Brain microvascular endothelial cell (primary cell): ENCODE measurements at regions not wholly inside any gene's neighbourhood (a gene's known extent, or its start where the extent isn't known, plus 50 kb on each side); places are given as distances from the start of the nearest gene placed in this dataset.

Experiments
- DNase-seq: peaks from one replicate; pipeline ENCODE4 v3.0.0-alpha.2; 2020
- H3K27ac ChIP-seq: fragments of 250-450 bp; sonication (Bioruptor Pico); 2 replicates; pipeline ENCODE4 v1.5.1; 2020; ENCODE audit warnings: mild to moderate bottlenecking, moderate library complexity
- H3K27me3 ChIP-seq: fragments of 250-450 bp; sonication (Bioruptor Pico); replicated peaks from 2 replicates; pipeline ENCODE4 v1.5.1; 2020; ENCODE audit warnings: mild to moderate bottlenecking
- H3K36me3 ChIP-seq: fragments of 250-450 bp; sonication (Bioruptor Pico); replicated peaks from 2 replicates; pipeline ENCODE4 v1.5.1; 2020; ENCODE audit warnings: mild to moderate bottlenecking
- H3K4me3 ChIP-seq: 2 replicates; pipeline ENCODE4 v1.5.1; 2011; ENCODE audit warnings: low read depth, mild to moderate bottlenecking, control low read depth, low read length, moderate library complexity
- CTCF ChIP-seq: IDR thresholded peaks from 2 replicates; pipeline ENCODE4 v1.5.1; 2011; ENCODE audit warnings: low read depth, mild to moderate bottlenecking, moderate library complexity, low read length, control low read depth, inconsistent platforms; ENCODE audit errors: missing control alignments
- in situ Hi-C: cut with HindIII; loops from 2 replicates; pipeline ENCODE4 v1.10.0; 2017; ENCODE audit warnings: low sequenced_read_pairs, low pct_ligation_motif_present

- in situ Hi-C loops, result no loop called here
- no peak for TF ChIP-seq CTCF
- peak overlapping the region; percentile 69 for H3K27ac ChIP-seq
- no peaks in the 10 kb centered on the region for H3K27me3 ChIP-seq
- no peaks in the 10 kb centered on the region for H3K36me3 ChIP-seq
- no peak overlapping the region for H3K4me3 ChIP-seq
- DNase-seq, result peak; percentile 83
These were observed 125.1 kb upstream of the LYZL1 start for GRCh38 chr10:29163746-29164145.

GRCh38 chr10:29166713-29167112, 122.2 kb upstream of the LYZL1 start:
- no peak for DNase-seq
- H3K27me3 ChIP-seq, result no peaks in the 10 kb centered on the region
- in situ Hi-C loops, result no loop called here
- no peak overlapping the region for H3K4me3 ChIP-seq
- no peak overlapping the region for H3K27ac ChIP-seq
- no peaks in the 10 kb centered on the region for H3K36me3 ChIP-seq
- no peak for TF ChIP-seq CTCF

GRCh38 chr10:29169021-29169420, 119.8 kb upstream of the LYZL1 start:
- H3K27ac ChIP-seq, result no peak overlapping the region
- in situ Hi-C loops, result no loop called here
- TF ChIP-seq CTCF, result no peak
- H3K36me3 ChIP-seq, result no peaks in the 10 kb centered on the region
- DNase-seq, result no peak
- H3K4me3 ChIP-seq, result no peak overlapping the region
- H3K27me3 ChIP-seq, result no peaks in the 10 kb centered on the region

- DNase-seq, result no peak
- H3K27me3 ChIP-seq, result no peaks in the 10 kb centered on the region
- TF ChIP-seq CTCF, result no peak
- H3K36me3 ChIP-seq, result no peaks in the 10 kb centered on the region
- H3K27ac ChIP-seq, result no peak overlapping the region
- in situ Hi-C loops, result no loop called here
- no peak overlapping the region for H3K4me3 ChIP-seq
These were observed 117.2 kb upstream of the LYZL1 start for GRCh38 chr10:29171717-29172116.

GRCh38 chr10:29174389-29174788, 114.5 kb upstream of the LYZL1 start:
- in situ Hi-C loops, result no loop called here

More at GRCh38 chr10:29174389-29174788, 114.5 kb upstream of the LYZL1 start:
- H3K27me3 ChIP-seq, result no peaks in the 10 kb centered on the region
- no peaks in the 10 kb centered on the region for H3K36me3 ChIP-seq
- H3K4me3 ChIP-seq, result no peak overlapping the region
- DNase-seq, result no peak
- H3K27ac ChIP-seq, result no peak overlapping the region
- no peak for TF ChIP-seq CTCF
